Osteocyte (in vitro differentiated cells): ENCODE measurements at regions not wholly inside any gene's neighbourhood (a gene's known extent, or its start where the extent isn't known, plus 50 kb on each side); places are given as distances from the start of the nearest gene placed in this dataset.

ENCODE experiments used
- DNase-seq: peaks from one replicate; pipeline ENCODE4 v3.0.0; 2021; ENCODE audit warnings: mixed read lengths; ENCODE audit not compliant: unreplicated experiment; ENCODE audit errors: extremely low spot score
- H3K27ac Mint-ChIP-seq: one replicate; pipeline ENCODE4 v1.8.0; 2021; ENCODE audit warnings: mild to moderate bottlenecking, mixed read lengths; ENCODE audit not compliant: unreplicated experiment
- H3K27me3 Mint-ChIP-seq: one replicate; pipeline ENCODE4 v1.8.0; 2021; ENCODE audit warnings: mixed read lengths; ENCODE audit not compliant: unreplicated experiment
- H3K36me3 Mint-ChIP-seq: one replicate; pipeline ENCODE4 v1.8.0; 2021; ENCODE audit warnings: mixed read lengths; ENCODE audit not compliant: unreplicated experiment
- H3K4me1 Mint-ChIP-seq: one replicate; pipeline ENCODE4 v1.8.0; 2021; ENCODE audit warnings: mixed read lengths; ENCODE audit not compliant: unreplicated experiment
- H3K4me3 Mint-ChIP-seq: one replicate; pipeline ENCODE4 v1.8.0; 2021; ENCODE audit warnings: mild to moderate bottlenecking, moderate library complexity, mixed read lengths; ENCODE audit not compliant: unreplicated experiment
- H3K9me3 Mint-ChIP-seq: one replicate; pipeline ENCODE4 v1.8.0; 2021; ENCODE audit warnings: mixed read lengths; ENCODE audit not compliant: unreplicated experiment
- TF ChIP-seq, protein P1 (sequence below): fragments of 200-600 bp; sonication (generic); IDR thresholded peaks from 2 replicates; pipeline ENCODE4 v1.5.0; 2021; ENCODE audit warnings: antibody characterized with exemption, mild to moderate bottlenecking, moderate library complexity

DNA sequence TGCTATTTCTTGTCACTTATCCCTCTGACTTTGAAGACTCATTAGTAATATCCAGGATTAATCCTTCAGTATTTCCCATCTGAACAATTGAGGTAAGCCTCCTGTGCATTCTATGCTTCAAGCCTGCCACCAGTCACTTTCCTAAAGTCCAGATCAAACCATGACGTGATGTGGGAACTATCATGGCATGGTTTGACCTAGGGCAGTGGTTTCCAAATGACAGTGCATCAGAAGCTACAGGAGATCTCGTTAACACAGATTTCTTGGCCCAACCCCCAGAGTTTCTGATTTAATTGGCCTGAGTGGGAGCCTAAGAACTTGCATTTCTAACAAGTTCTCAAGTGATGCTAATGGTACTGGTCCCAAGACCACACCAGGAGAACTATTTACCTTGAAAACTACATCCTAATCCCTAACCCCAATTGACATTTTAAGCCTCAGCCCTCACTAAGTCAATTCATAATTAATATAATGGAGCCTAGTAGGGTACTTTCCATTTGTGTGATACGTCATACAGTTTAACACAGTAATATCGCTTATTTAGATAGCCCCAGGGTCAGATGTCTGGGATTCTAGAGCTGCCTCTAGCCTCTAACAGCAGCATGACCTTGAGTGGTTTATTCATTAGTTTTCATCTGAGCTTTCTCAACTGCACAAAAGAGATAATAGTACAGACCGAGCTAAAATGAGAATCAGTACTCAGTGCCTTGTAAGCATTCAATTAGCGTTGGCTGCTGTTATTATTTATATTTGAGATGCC, 907.6 kb downstream of the TFAP2A start:
- H3K27me3 Mint-ChIP-seq: no peaks in the 10 kb centered on the region
- H3K4me3 Mint-ChIP-seq: no peak overlapping the region
- H3K36me3 Mint-ChIP-seq: no peaks in the 10 kb centered on the region
- TF ChIP-seq, protein P1, sequence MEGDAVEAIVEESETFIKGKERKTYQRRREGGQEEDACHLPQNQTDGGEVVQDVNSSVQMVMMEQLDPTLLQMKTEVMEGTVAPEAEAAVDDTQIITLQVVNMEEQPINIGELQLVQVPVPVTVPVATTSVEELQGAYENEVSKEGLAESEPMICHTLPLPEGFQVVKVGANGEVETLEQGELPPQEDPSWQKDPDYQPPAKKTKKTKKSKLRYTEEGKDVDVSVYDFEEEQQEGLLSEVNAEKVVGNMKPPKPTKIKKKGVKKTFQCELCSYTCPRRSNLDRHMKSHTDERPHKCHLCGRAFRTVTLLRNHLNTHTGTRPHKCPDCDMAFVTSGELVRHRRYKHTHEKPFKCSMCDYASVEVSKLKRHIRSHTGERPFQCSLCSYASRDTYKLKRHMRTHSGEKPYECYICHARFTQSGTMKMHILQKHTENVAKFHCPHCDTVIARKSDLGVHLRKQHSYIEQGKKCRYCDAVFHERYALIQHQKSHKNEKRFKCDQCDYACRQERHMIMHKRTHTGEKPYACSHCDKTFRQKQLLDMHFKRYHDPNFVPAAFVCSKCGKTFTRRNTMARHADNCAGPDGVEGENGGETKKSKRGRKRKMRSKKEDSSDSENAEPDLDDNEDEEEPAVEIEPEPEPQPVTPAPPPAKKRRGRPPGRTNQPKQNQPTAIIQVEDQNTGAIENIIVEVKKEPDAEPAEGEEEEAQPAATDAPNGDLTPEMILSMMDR: no peak
- H3K27ac Mint-ChIP-seq: no peak overlapping the region
- no peak for DNase-seq
- H3K9me3 Mint-ChIP-seq: peaks cover 9% of the 10 kb centered on the region
- H3K4me1 Mint-ChIP-seq: peaks cover 17% of the 10 kb centered on the region

DNA sequence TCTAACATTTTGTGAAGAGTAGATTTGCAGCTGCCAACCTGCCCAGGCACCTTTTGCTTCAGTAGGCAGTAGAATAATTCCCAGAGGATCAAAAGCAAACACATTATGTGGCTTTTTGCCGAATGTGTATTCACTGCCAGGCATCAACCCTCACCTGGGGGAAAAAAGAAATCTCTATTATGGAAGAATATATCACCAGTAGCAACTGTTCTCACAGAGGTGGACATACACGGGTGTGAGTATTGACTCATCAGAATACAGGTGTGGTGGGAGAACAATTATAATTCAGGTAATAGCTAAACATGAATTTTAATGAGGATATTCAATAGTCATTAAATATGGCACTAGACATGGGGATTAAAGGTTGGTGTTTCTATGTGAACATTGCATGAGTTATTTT, 910.7 kb downstream of the TFAP2A start:
- TF ChIP-seq, protein P1: no peak
- DNase-seq: no peak
- Mint-ChIP-seq H3K9me3 (peaks cover 8% of the 10 kb centered on the region), H3K27ac (peak overlapping the region; percentile 70), H3K36me3 (no peaks in the 10 kb centered on the region), H3K4me3 (no peak overlapping the region), H3K4me1 (peaks cover 26% of the 10 kb centered on the region), H3K27me3 (no peaks in the 10 kb centered on the region)

- peak overlapping the region; percentile 33 for H3K4me3 Mint-ChIP-seq
- peaks cover 8% of the 10 kb centered on the region for H3K9me3 Mint-ChIP-seq
- H3K36me3 Mint-ChIP-seq: no peaks in the 10 kb centered on the region
- H3K4me1 Mint-ChIP-seq: peaks cover 26% of the 10 kb centered on the region
- no peaks in the 10 kb centered on the region for H3K27me3 Mint-ChIP-seq
- TF ChIP-seq, protein P1: no peak
- peak overlapping the region; percentile 70 for H3K27ac Mint-ChIP-seq
- DNase-seq: no peak
Observed at GRCh38 chr6:9503111-9503761, 911.6 kb downstream of the TFAP2A start.

- Mint-ChIP-seq H3K9me3 (peaks cover 8% of the 10 kb centered on the region), H3K4me1 (peaks cover 26% of the 10 kb centered on the region), H3K27ac (peak overlapping the region; percentile 10), H3K36me3 (no peaks in the 10 kb centered on the region), H3K27me3 (no peaks in the 10 kb centered on the region), H3K4me3 (no peak overlapping the region)
- TF ChIP-seq, protein P1: no peak
- no peak for DNase-seq
Observed at GRCh38 chr6:9499709-9500108, 915.2 kb downstream of the TFAP2A start.

- Mint-ChIP-seq H3K27me3 (no peaks in the 10 kb centered on the region), H3K9me3 (peaks cover 9% of the 10 kb centered on the region), H3K4me1 (peaks cover 10% of the 10 kb centered on the region), H3K27ac (no peak overlapping the region), H3K36me3 (no peaks in the 10 kb centered on the region), H3K4me3 (no peak overlapping the region)
- TF ChIP-seq, protein P1: no peak
- DNase-seq: no peak
Observed at GRCh38 chr6:9496837-9497236, 918.0 kb downstream of the TFAP2A start.
